Endometrium (tissue), 2 donors: ENCODE measurements at regions not wholly inside any gene's neighbourhood (a gene's known extent, or its start where the extent isn't known, plus 50 kb on each side); places are given as distances from the start of the nearest gene placed in this dataset.

Experiments
- FAIRE-seq: peaks from 2 replicates; lab custom pipeline; 2012; peaks lifted over from hg19 to GRCh38; lab: Jason Lieb, UNC
- donor health status: control.
- donor health status: control.

DNA sequence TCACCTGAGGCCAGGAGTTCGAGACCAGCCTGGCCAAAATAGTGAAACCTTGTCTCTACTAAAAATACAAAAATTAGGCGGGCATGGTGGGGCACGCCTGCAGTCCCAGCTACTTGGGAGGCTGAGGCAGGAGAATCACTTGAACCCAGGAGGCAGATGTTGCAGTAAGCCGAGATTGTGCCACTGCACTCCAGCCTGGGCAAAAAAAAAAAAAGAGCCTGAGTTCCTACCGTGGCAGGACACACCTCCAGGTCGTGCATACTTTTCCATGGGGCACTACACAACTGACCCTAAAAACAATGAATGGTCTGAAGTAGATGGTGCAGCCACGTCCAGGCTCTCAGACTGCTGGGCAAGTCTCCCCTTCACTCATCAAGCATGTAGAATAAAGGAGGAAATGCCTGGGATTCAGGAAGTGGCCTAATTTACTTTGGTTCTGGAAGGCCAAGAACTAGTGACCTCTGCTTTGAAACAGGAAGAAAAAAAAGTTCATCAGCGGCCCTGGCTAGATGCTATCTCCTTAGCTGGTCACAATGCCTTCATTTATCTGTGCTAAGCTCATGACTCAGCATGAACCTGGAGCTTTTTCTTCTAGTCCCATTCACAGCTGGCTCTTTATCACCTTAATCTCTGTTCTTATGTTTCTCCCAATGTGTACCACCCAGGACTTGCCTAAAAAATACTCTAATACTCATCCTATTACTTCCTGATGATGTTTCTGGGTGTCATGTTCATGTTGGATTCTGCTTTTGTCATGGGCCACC lies 55.8 kb upstream of the OR6J1 start:
- FAIRE-seq: no peak

DNA sequence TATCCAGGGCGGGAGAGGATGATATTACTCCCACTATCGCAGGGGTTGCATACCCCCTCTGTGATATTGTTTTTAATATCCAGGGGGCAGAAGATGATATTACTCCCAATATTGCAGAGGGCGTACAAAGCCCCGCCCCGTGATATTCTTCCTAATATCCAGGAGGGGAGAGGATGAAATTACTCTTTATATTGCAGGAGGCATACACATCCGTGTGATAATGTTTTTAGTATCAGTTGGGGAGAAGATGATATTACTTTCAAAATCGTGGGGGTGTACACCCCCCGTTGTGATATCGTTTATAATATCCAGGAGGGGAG lies 52.9 kb upstream of the OXA1L start:
- FAIRE-seq: no peak

DNA sequence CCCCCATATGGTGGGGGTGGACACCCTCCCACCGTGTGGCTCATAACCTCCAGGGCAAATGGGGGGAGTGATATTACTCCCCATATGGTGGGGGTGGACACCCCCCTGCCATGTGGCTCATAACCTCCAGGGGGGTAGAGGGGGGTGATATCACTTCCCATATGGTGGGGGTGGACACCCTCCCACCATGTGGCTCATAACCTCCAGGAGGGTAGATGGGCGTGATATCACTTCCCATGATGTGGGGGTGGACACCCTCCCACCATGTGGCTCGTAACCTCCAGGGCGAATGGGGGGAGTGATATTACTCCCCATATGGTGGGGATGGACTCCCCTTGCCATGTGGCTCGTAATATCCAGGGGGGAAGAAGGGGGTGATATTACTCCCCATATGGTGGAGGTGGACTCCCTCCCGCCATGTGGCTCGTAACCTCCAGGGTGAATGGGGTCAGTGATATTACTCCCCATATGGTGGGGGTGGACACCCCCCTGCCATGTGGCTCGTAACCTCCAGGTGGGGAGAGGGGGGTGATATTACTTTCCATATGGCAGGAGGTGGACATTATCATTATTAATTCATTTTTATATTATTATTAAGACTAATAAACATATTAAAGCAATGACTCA lies 51.2 kb upstream of the OXA1L start:
- FAIRE-seq: no peak

DNA sequence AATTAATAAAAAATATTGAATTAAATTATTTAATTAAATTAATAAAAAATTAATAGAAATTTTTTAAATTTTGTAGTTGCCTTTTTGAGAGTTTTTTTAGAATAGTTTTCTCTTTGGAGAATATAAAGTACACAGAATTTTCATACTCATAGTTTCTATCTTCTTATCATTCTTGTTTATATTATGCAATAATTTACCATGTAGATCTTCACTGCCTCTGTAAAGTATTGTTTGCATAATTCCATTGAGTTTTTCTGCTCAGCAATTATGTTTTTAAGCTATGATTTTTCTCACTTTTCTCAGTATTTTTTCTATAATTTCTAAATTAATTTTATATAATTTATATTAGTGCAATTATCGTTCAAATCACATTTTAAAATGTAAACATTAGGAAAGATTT lies 50.6 kb upstream of the OXA1L start:
- FAIRE-seq: peak; percentile 90
